ENCODE measurements at regions not wholly inside any gene's neighbourhood (a gene's known extent, or its start where the extent isn't known, plus 50 kb on each side); places are given as distances from the start of the nearest gene placed in this dataset.

DNA sequence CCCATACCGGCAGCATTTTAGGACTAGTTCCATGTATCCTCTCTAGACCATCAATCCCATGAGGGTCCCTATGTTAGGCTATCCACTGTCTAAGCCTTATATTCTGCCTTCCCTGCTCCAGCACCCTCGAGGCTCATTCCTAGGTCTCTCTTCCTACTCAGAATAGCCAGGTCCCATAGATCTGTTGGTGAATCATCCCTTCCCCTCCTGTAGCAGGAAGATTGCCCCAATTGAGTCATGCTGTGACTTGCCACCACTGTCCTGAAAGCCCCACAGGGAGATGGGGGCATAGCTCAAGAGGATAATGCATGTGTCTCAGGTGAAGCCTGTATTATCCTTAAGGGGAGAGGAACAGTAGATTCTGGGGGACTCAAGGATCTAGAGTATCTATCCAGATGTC, 143.1 kb upstream of the MOCS1 start:
- TF ChIP-seq, protein P1, sequence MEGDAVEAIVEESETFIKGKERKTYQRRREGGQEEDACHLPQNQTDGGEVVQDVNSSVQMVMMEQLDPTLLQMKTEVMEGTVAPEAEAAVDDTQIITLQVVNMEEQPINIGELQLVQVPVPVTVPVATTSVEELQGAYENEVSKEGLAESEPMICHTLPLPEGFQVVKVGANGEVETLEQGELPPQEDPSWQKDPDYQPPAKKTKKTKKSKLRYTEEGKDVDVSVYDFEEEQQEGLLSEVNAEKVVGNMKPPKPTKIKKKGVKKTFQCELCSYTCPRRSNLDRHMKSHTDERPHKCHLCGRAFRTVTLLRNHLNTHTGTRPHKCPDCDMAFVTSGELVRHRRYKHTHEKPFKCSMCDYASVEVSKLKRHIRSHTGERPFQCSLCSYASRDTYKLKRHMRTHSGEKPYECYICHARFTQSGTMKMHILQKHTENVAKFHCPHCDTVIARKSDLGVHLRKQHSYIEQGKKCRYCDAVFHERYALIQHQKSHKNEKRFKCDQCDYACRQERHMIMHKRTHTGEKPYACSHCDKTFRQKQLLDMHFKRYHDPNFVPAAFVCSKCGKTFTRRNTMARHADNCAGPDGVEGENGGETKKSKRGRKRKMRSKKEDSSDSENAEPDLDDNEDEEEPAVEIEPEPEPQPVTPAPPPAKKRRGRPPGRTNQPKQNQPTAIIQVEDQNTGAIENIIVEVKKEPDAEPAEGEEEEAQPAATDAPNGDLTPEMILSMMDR (conservative IDR thresholded peaks at IDR 0.05) = no peak
- no peak overlapping the region for H3K27ac ChIP-seq

DNA sequence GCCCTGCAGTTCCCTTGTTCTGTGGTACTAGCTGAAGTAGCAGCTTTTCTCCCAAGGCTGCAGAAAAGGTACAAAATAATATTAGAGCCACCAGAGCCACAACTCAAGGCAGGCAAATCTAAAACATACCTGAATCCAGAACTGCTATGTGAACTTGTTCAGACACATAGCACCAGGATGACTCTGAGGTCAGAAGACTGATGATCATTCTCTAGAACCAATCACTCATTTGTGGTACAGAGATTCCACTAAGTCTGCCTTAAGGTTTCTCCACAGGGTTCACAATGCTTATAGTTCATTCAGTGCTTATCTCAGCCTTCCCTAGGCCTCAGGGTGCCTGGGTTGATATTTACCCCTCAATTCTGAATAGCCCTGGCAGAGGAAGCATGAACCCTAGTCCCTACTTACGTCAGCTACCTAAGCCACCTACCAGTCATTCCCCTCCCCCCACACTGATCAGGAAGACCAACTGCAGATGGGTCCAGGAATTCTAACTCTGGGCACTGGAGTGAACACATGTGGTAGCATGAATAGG, 140.9 kb upstream of the MOCS1 start:
- TF ChIP-seq, protein P1 (conservative IDR thresholded peaks at IDR 0.05) = no peak

DNA sequence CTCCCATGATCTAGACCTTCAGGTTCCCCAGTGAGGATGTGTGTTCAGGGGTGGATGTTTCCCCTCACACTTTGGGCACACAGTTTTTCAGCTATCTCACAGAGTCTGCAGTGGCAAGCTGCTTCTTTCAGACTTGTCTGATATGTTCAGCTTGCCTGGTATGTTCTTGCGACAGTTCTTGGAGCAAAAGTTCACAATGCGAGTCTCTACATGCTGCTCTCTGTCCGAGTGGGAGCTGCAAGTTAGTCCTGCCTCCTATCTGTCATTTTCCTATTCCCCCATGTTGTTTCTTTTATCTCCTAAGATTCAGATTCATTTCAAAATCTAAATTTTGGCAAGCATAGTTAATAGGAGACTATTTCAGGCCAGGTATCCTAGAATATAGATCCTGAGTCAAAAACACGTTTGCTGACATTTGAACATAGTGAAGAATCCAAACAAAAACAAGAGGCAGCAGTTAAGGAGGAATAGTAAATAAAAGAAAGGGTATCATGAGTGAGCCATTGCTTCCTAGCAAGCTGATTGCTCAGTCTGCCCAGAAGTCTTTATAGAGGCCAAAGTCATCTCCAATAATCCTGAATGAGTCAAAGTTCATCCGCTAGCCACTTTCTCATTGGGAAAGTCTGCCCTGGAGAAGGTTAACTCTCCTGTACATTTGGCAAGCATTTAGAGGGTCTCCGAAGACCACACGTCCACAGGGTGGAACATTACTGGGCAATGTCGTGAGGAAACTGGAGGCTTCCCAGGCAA, 140.2 kb upstream of the MOCS1 start:
- H3K27ac ChIP-seq = no peak overlapping the region
- TF ChIP-seq, protein P1 (conservative IDR thresholded peaks at IDR 0.05) = no peak

More for the DNA sequence above, 140.9 kb upstream of the MOCS1 start:
- H3K27ac ChIP-seq = no peak overlapping the region

DNA sequence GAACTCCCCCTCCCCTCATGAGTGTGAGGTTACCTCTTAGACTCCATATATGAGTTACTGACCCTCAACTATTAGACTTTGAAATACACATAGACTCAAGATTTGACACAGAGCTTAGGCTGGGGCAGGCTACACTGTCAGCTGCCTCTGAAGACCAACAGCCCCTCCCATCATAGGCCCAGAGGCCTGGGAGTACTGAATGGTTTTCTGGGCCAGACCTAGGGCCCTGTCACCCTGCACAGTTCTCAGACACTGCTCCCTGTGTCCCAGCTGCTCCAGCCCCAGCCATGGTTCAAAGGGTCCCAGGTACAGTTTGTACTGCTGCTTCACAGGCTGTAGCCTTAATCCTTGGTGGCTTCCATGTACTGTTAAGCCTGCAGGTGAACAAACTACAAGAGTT, 132.1 kb upstream of the MOCS1 start:
- H3K27ac ChIP-seq = no peak overlapping the region
- TF ChIP-seq, protein P1 (conservative IDR thresholded peaks at IDR 0.05) = no peak

DNA sequence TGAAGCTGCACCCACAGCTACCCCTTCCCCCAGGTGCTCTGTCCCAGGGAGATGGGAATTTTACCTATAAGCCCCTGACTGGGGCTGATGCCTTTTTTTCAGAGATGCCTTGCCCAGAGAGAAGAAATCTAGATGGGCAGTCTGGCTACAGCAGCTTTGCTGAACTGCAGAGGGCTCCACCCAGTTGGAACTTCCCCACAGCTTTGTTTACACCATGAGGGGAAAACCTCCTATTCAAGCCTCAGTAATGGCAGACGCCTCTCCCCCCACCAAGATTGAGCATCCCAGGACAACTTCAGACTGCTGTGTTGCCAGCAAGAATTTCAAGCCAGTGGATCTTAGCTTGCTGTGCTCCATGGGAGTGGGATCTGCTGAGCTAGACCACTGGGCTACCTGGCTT, 122.6 kb upstream of the MOCS1 start:
- H3K27ac ChIP-seq = no peak overlapping the region
- TF ChIP-seq, protein P1 (conservative IDR thresholded peaks at IDR 0.05) = no peak

DNA sequence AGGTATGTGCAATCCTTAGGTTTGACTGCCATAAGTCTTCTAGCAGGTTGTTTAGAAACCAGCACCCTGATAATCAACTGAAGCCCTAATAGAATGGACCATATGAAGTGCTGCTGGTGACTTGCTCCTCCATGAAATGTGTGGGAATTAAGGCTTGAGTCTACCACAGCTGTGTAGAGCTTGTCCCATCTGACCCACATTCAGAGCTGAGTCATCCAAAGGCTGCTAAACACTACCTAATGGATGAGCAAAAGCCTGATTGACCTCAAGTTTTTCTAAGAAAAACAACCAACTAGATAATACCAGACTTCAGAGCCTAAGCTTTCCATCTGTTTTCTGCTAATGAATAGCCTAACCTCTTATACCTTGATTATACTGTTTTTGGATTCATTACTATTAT, 120.3 kb upstream of the MOCS1 start:
- H3K27ac ChIP-seq = no peak overlapping the region
- TF ChIP-seq, protein P1 (conservative IDR thresholded peaks at IDR 0.05) = no peak

DNA sequence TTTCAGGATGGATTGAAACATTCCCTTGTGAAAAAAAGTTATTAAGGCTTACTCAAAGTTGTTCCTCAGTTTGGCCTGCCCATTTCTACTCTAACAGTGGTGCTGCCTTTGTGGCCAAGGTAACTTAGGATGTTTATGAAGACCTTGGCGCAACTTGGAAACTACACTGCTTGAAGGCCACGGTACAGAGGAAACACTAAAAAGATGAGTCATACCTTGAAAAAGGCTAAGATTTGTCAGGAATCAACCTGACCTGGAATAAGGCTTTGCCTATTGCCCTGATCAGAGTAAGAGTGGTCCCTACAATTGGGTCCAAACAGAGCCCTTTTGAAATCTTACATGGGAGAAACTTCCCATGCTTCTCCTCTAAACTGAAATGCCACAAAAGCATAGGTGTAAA, 119.9 kb upstream of the MOCS1 start:
- no peak overlapping the region for H3K27ac ChIP-seq
- TF ChIP-seq, protein P1 (conservative IDR thresholded peaks at IDR 0.05) = no peak
